ENCODE measurements at regions not wholly inside any gene's neighbourhood (a gene's known extent, or its start where the extent isn't known, plus 50 kb on each side); places are given as distances from the start of the nearest gene placed in this dataset.

DNA sequence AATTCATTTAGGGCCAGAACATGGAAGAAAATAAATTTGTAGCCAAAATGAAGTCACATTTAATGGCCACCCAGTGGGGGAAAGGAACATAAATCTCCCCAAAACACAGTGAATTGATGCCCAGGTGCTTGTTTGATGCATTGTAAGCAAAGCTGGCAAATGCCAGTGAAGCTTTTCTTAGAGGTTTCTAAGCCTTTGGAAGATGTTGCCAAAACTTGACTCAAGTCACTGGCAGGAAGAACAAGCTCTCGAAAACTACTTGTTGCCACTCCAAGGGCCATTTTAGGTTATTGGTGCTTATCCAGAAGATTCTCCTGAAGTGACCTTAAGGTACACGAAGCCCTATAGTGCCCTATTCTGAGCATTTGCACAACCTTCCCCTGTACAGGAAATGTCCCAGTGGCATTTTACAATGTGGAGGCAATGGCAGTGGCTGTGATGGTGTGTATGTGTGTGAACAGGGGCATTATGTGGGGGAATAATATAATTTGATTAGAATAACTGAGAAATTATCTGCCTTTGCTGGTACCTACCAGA lies 89.5 kb upstream of the NOVA1 start:
- intact Hi-C loops (cut with micrococcal nuclease; ENCODE audit: unreplicated experiment) = no loop called here
- Histone ChIP-seq H3K36me3 (ENCODE audit: insufficient read depth, low read length, poor library complexity, severe bottlenecking) (no peaks in the 10 kb centered on the region), H3K4me3 (ENCODE audit: low read depth, low read length, poor library complexity, severe bottlenecking) (no peak overlapping the region), H3K9me3 (ENCODE audit: low read depth, low read length, poor library complexity, severe bottlenecking) (no peaks in the 10 kb centered on the region), H3K4me1 (ENCODE audit: insufficient read depth, low read length, poor library complexity, severe bottlenecking) (no peaks in the 10 kb centered on the region), H3K27ac (ENCODE audit: low read depth, low read length, poor library complexity, severe bottlenecking) (no peak overlapping the region), H3K27me3 (replicated peaks; ENCODE audit: insufficient read depth, low read depth, low read length, poor library complexity) (no peaks in the 10 kb centered on the region)
- no peak for TF ChIP-seq EZH2 (IDR thresholded peaks at IDR 0.05; ENCODE audit: borderline replicate concordance, low read depth, low read length, poor library complexity, severe bottlenecking)
- TF ChIP-seq, protein P1, sequence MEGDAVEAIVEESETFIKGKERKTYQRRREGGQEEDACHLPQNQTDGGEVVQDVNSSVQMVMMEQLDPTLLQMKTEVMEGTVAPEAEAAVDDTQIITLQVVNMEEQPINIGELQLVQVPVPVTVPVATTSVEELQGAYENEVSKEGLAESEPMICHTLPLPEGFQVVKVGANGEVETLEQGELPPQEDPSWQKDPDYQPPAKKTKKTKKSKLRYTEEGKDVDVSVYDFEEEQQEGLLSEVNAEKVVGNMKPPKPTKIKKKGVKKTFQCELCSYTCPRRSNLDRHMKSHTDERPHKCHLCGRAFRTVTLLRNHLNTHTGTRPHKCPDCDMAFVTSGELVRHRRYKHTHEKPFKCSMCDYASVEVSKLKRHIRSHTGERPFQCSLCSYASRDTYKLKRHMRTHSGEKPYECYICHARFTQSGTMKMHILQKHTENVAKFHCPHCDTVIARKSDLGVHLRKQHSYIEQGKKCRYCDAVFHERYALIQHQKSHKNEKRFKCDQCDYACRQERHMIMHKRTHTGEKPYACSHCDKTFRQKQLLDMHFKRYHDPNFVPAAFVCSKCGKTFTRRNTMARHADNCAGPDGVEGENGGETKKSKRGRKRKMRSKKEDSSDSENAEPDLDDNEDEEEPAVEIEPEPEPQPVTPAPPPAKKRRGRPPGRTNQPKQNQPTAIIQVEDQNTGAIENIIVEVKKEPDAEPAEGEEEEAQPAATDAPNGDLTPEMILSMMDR (conservative IDR thresholded peaks at IDR 0.05; ENCODE audit: low read depth, low read length) = no peak
- no peak for DNase-seq (ENCODE audit: low spot score)
- ChIA-PET POLR2A (ENCODE audit: low non-redundant PET) (no interaction called here), CTCF (no interaction called here)
- BruUV-seq (replicated peaks) = no TSS peak

GRCh38 chr14:26694521-26694920 lies 96.7 kb upstream of the NOVA1 start:
- Histone ChIP-seq H3K27me3 (replicated peaks; ENCODE audit: insufficient read depth, low read depth, low read length, poor library complexity) (no peaks in the 10 kb centered on the region), H3K4me1 (ENCODE audit: insufficient read depth, low read length, poor library complexity, severe bottlenecking) (no peaks in the 10 kb centered on the region), H3K4me3 (ENCODE audit: low read depth, low read length, poor library complexity, severe bottlenecking) (no peak overlapping the region), H3K9me3 (ENCODE audit: low read depth, low read length, poor library complexity, severe bottlenecking) (no peaks in the 10 kb centered on the region), H3K36me3 (ENCODE audit: insufficient read depth, low read length, poor library complexity, severe bottlenecking) (no peaks in the 10 kb centered on the region), H3K27ac (ENCODE audit: low read depth, low read length, poor library complexity, severe bottlenecking) (no peak overlapping the region)
- no peak for TF ChIP-seq EZH2 (IDR thresholded peaks at IDR 0.05; ENCODE audit: borderline replicate concordance, low read depth, low read length, poor library complexity, severe bottlenecking)
- TF ChIP-seq, protein P1 (conservative IDR thresholded peaks at IDR 0.05; ENCODE audit: low read depth, low read length) = no peak
- no TSS peak for BruUV-seq (replicated peaks)
- DNase-seq (ENCODE audit: low spot score) = no peak
- intact Hi-C loops (cut with micrococcal nuclease; ENCODE audit: unreplicated experiment) = no loop called here
- ChIA-PET POLR2A (ENCODE audit: low non-redundant PET) (no interaction called here), CTCF (no interaction called here)

GRCh38 chr14:26702721-26703230 lies 104.9 kb upstream of the NOVA1 start:
- intact Hi-C loops (cut with micrococcal nuclease; ENCODE audit: unreplicated experiment) = no loop called here
- DNase-seq (ENCODE audit: low spot score) = no peak

More at GRCh38 chr14:26702721-26703230, 104.9 kb upstream of the NOVA1 start:
- no peak for TF ChIP-seq EZH2 (IDR thresholded peaks at IDR 0.05; ENCODE audit: borderline replicate concordance, low read depth, low read length, poor library complexity, severe bottlenecking)
- TF ChIP-seq, protein P1 (conservative IDR thresholded peaks at IDR 0.05; ENCODE audit: low read depth, low read length) = no peak
- ChIA-PET CTCF (no interaction called here), POLR2A (ENCODE audit: low non-redundant PET) (no interaction called here)
- Histone ChIP-seq H3K36me3 (ENCODE audit: insufficient read depth, low read length, poor library complexity, severe bottlenecking) (no peaks in the 10 kb centered on the region), H3K9me3 (ENCODE audit: low read depth, low read length, poor library complexity, severe bottlenecking) (no peaks in the 10 kb centered on the region), H3K4me1 (ENCODE audit: insufficient read depth, low read length, poor library complexity, severe bottlenecking) (no peaks in the 10 kb centered on the region), H3K4me3 (ENCODE audit: low read depth, low read length, poor library complexity, severe bottlenecking) (no peak overlapping the region), H3K27me3 (replicated peaks; ENCODE audit: insufficient read depth, low read depth, low read length, poor library complexity) (peaks cover 10% of the 10 kb centered on the region), H3K27ac (ENCODE audit: low read depth, low read length, poor library complexity, severe bottlenecking) (no peak overlapping the region)
- BruUV-seq (replicated peaks) = no TSS peak

Data from A673 (cell line).